ENCODE measurements at regions not wholly inside any gene's neighbourhood (a gene's known extent, or its start where the extent isn't known, plus 50 kb on each side); places are given as distances from the start of the nearest gene placed in this dataset.

GRCh38 chr5:6806668-6807067 is 93.4 kb downstream of the TENT4A start:
- DNase-seq (ENCODE audit: low spot score): no peak

GRCh38 chr5:6808462-6808861 is 95.2 kb downstream of the TENT4A start:
- DNase-seq (ENCODE audit: low spot score): no peak

DNA sequence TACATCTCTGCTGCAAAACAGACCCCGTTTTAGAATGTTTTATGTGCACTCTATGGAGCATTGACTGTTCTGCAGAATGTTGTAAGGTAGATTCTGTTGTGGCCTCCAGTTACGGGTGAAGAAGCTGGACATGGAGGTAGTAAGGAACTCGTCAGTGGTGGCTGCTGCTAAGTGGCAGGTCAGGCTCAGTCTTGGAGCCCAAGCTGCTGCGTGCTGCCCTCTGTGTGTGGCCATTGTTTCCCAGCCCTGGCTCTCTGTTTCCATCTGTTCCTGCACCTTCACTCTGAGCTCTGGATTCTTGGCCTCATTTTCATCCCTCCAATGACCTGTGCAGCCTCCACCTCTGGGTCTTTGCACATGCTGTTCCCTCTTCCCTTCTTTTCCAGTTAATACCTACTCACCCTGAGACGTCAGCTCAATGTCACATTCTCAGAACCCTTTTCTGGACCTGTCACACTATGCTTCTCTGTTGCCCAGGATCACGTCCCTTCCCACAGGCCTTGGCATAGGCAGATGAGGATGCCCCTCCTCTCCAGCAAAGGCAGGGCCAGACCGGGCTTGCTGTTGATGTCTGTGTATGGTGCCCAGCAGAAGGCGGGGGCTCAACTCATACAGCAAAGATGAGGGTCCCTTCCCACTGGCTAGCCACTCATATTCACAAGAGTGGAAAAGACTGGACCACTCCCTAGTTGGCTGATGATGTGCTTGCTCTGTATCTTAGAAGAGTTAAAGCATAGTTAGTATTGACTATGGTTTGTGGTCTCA is 97.6 kb downstream of the TENT4A start:
- DNase-seq (ENCODE audit: low spot score): no peak

- DNase-seq (ENCODE audit: low spot score): no peak
Observed at GRCh38 chr5:6812091-6812490, 98.9 kb downstream of the TENT4A start.

GRCh38 chr5:6812800-6813731 is 99.8 kb downstream of the TENT4A start:
- no peak for DNase-seq (ENCODE audit: low spot score)

DNA sequence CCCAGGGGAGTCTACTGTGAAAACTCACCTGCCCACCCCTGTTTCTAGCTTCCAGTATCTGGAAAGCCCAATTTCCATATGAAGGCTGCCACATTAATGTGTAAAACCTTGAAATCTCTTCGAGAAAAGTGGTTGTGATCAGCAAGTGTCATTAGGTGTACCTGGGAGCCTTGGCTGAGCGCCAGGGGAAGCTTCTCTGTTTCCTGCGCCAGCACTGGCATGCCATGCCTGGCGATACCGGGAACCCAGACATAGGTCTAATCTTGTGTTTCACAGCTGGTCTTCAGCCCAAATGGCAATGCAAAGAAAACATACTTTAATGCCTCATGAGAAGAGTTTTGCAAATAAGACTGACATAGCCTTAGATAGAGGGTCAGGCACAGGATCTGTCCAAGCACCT is 101.6 kb downstream of the TENT4A start:
- no peak for DNase-seq (ENCODE audit: low spot score)

DNA sequence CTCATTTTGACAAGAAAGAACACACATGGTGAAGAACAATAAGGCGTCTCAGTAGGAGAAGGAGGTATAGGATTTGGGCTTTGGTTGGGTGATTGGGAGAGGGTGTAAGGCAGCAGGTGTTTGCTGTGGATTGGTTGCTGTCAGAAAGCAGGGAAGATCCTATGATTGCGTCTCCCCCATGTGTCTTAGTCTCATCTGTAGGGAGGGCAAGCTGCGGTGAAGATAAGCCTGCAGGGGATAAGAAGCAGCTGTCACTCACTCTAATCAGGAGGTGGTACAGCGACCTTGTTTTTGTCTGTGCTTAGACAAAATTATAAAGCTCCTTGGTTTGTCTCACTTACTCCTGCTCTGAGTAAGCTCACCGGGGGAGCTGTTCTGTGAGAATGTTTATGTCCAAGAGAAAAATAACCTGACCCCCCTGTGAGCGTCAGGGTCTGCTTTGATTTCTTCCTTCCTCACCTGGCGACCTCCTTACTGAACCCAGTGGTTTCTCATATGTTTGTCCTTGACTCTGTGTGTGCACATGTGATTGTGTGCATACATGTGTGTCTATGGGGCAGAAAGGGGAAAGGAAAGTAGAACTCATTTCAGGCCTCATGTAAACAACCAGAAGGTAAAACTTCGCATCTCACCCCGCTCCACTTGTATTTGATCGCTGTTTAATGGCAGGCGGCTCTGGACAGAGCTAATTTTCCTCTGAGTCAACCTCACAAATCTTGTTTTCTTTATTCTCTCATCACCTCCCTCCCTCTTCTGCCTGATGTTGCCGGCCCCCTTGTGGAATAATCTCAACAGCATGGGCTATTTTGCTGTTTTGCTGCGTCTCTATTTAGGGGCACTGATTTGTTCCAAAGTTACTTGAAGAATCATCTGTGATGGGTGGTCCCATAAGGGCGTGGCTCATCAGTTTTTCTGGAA is 105.6 kb downstream of the TENT4A start:
- DNase-seq (ENCODE audit: low spot score): no peak

DNA sequence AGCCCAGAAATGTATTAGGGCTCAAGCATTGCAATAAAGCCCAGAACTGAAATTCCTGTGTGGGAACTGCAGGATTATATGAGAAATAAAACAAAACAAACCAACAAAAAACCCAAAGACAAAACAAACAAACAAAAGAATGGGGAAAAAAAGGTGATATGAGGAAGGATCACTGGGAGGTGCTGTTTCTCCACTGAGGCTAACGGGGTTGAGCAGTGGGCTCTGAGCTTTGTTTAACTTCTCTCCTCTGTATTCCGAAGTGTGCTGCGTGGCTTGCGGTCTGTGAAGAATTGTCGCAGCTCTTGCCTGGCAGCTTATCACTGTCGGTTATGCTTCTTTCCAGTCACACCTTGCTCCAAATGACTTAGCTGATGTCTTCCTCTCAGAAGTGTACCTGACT is 106.3 kb downstream of the TENT4A start:
- DNase-seq (ENCODE audit: low spot score): no peak

DNA sequence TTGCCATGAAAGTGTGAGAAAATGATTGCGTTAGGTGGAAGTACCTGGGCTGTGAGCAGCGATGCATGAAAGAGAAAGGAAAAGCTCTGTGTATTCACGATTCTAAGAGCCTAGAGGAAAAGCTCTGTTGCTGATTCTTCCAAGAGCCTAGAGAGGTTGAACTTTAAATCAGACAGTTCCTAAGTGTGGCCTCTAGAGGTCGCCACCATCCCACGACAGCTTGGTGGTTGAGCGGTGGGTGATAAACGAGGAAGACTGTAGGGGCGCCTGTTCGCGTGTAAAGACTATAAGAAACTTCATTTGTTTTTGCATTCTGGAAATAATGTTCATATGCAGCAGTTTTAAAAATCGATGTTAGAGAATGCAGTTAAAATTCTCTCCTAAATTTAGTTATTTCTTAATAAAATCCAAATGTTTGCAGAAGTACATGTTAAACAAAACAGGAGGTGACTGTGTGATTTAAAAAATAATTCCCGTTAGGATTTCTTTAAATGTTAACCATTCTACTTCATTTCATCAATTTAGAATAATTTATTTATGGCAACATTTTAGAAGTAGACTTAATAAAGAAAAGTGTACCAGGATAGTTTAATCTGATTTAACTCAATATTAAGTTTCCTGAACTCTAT is 107.7 kb downstream of the TENT4A start:
- DNase-seq (ENCODE audit: low spot score): peak; percentile 62

DNA sequence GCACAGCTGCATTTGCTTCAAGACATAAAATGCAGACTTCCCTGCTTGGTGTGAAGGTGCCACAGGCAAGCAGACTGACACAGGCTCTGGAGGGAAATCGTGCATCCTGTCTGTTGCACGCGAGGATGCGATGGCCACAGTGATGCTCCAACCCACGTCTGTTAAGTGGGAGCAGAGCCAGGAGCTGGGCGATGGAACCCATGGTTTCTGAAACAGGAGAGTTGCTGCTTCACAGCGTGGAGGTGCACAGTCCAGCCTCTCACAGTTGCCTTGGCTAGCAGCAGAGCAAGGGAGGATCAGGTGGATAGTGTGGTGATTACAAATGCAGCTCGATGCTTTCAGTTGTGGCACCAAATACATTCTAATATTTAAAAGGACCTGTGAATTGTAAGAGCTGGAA is 108.8 kb downstream of the TENT4A start:
- DNase-seq (ENCODE audit: low spot score): no peak

DNA sequence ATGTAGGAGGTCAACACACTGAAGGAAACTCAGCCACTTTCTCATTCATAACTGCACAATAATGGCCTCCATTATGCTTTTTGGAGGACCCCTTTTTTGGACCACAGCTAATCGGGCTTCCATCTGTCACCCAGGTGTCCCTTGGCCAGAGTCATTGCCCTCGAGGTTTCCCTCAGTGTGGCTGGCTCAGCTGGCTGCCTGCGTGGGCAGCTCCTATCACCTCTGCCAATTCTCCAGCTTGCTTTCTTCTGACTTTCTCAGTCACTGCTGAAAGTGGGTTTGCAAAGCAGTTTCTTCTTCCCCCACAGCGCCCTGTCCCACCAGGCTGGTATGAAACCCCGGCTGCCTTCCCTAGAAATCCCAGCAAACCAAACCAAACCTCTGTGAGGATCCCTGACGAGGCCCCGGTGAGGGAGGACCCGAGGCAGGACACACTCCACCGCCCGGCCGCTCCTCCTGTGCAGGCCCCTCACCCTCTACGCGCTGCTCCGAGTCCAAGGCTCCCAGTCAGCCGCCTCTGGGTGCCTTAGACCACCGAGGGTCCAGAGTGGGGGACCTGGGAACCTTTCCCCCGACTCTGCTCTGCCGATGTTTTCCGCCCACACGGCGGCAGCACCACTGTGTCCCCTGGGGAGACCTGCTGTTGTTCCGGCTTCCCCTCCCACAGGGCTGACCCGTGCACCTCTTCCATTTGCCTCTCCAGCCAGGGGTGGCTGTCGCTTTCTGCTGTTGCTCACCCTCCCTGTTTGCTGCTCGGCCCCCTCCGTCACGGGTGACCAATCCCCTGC is 109.5 kb downstream of the TENT4A start:
- DNase-seq (ENCODE audit: low spot score): no peak

- no peak for DNase-seq (ENCODE audit: low spot score)
Observed at GRCh38 chr5:6823996-6824395, 110.8 kb downstream of the TENT4A start.

GRCh38 chr5:6825678-6826244 is 112.5 kb downstream of the TENT4A start:
- DNase-seq (ENCODE audit: low spot score): no peak

DNA sequence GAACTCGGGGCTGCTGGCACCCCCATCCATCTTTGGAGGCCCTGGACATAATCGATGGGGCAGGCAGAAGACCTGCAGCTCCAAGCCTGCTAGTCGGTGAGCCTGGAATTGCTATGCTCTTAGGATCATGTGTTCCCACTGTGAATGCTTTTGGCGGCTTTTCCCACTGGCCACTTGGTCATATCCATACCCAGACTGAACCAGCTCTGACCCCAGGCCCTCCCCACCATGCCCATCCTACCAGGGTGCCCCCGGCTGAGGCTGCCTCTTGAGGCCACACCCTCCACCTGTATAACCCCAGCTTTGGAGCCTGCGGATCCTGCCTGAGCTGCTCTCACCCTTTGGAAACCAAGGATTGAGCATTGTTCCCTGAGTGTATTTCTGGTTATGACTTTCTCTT is 113.5 kb downstream of the TENT4A start:
- DNase-seq (ENCODE audit: low spot score): no peak

DNA sequence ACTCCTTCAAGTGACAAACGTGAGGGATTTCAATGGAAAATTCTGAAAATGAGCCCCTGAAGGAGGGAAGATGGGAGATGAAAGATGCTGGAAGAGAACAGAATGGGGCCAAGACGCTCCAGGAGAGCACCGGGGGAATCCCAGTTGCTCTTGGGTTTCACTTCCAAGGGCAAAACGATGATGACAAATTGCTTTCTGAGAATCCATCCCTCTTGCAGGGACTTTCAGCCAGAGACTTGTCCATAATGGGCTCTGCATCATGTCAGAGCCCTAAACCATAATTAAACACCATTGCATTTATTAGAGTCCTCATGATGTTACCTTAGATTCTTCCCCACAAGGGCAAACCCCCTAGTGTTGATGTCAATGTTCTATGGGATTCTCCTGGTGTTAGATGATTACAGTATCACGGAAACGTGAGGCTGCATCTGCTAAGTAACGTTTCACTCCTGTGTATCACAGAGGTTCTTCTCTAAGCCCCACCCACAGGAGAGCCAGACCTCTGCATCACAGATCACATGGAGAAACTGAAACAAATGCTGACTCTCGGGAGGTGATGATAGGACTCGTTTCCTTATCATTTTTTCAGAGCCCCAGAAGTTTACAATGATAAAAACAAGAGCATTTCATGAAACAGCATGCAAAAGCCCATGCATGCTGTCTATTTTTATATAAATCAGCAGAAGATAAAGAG is 114.4 kb downstream of the TENT4A start:
- no peak for DNase-seq (ENCODE audit: low spot score)

- DNase-seq (ENCODE audit: low spot score): no peak
Observed at GRCh38 chr5:6829150-6829784, 116.0 kb downstream of the TENT4A start.

- no peak for DNase-seq (ENCODE audit: low spot score)
Observed at GRCh38 chr5:6830643-6831239, 117.5 kb downstream of the TENT4A start.

GRCh38 chr5:6831678-6832671 is 118.7 kb downstream of the TENT4A start:
- DNase-seq (ENCODE audit: low spot score): no peak
